Esophagus muscularis mucosa (tissue), 4 donors: ENCODE measurements at regions not wholly inside any gene's neighbourhood (a gene's known extent, or its start where the extent isn't known, plus 50 kb on each side); places are given as distances from the start of the nearest gene placed in this dataset.

Source experiments
- DNase-seq: peaks from one replicate; pipeline ENCODE4 v3.0.0-alpha.2; 2017; ENCODE audit errors: extremely low spot score
- H3K27ac ChIP-seq, 4 donors: fragments of 200-600 bp; sonication (generic); replicated peaks in 1 of 4; 1 replicate in 3 of 4; 2 replicates in 1 of 4; pipeline ENCODE4 v1.5.1; 2016 to 2019; ENCODE audit warnings: mild to moderate bottlenecking in 1 of 4
- H3K27me3 ChIP-seq, 4 donors: fragments of 200-600 bp; sonication (generic); one replicate each; pipeline versions ENCODE4 v1.5.1 to v1.6.0; 2016 to 2019
- H3K36me3 ChIP-seq, 4 donors: fragments of 200-600 bp; sonication (generic); one replicate each; pipeline ENCODE4 v1.5.1; 2016 to 2019
- H3K4me1 ChIP-seq, 4 donors: fragments of 200-600 bp; sonication (generic); one replicate each; pipeline ENCODE4 v1.5.1; 2016 to 2019
- H3K4me3 ChIP-seq, 4 donors: fragments of 200-600 bp; sonication (generic); 1 replicate in 2 of 4; 2 replicates in 2 of 4; pipeline ENCODE4 v1.5.1; 2016 to 2019; ENCODE audit warnings: mild to moderate bottlenecking in 4 of 4, moderate library complexity in 1 of 4
- H3K9me3 ChIP-seq, 4 donors: fragments of 200-600 bp; sonication (generic); 1 replicate in 3 of 4; 2 replicates in 1 of 4; pipeline ENCODE4 v1.5.1; 2016 to 2019
- EP300 ChIP-seq: sonication (generic); formaldehyde crosslinking; IDR thresholded peaks from one replicate; pipeline ENCODE4 v1.6.1; 2017; ENCODE audit warnings: antibody characterized with exemption
- POLR2A ChIP-seq: fragments of 450-650 bp; IDR thresholded peaks from one replicate; pipeline ENCODE4 v1.6.1; 2017; ENCODE audit warnings: antibody characterized with exemption, moderate library complexity, mild to moderate bottlenecking, low read depth
- POLR2AphosphoS5 ChIP-seq, 2 donors: sonication (generic); formaldehyde crosslinking; IDR thresholded peaks; one replicate each; pipeline ENCODE4 v1.6.1; 2017; ENCODE audit warnings: antibody characterized with exemption in 2 of 2
- WGBS: methylation state at CpG from one replicate; pipeline ENCODE4 v1.1.5; 2018; 5-methylcytosine and 5-hydroxymethylcytosine counted together
- intact Hi-C: fragments of 100-400 bp; cut with DNase I; formaldehyde crosslinking; loops from one replicate; pipeline ENCODE4 v1.15.1; 2023
- TF ChIP-seq, protein P1 (sequence below), 3 experiments: fragments of 200-600 bp in 2 of 3; fragments of 450-650 bp in 1 of 3; sonication (generic) in 2 of 3; IDR thresholded peaks; one replicate each; pipeline ENCODE4 v1.5.1; 2017 to 2019; ENCODE audit warnings: antibody characterized with exemption in 3 of 3, mild to moderate bottlenecking in 2 of 3, moderate library complexity in 1 of 3

GRCh38 chr2:146048141-146048540 lies 1528.2 kb upstream of the ZEB2 start:
- no peaks in the 10 kb centered on the region for H3K27me3 ChIP-seq
- no peaks in the 10 kb centered on the region for H3K36me3 ChIP-seq
- no peaks in the 10 kb centered on the region for H3K4me1 ChIP-seq
- no peak for DNase-seq
- intact Hi-C loops: no loop called here
- WGBS: 93% methylated on average over 1 of the region's 1 CpG
- H3K4me3 ChIP-seq: no peak overlapping the region
- no peaks in the 10 kb centered on the region for H3K9me3 ChIP-seq
- no peak overlapping the region for H3K27ac ChIP-seq
- TF ChIP-seq POLR2AphosphoS5 (IDR thresholded peaks at IDR 0.05) (no peak), EP300 (no peak), POLR2A (no peak)
- TF ChIP-seq, protein P1, sequence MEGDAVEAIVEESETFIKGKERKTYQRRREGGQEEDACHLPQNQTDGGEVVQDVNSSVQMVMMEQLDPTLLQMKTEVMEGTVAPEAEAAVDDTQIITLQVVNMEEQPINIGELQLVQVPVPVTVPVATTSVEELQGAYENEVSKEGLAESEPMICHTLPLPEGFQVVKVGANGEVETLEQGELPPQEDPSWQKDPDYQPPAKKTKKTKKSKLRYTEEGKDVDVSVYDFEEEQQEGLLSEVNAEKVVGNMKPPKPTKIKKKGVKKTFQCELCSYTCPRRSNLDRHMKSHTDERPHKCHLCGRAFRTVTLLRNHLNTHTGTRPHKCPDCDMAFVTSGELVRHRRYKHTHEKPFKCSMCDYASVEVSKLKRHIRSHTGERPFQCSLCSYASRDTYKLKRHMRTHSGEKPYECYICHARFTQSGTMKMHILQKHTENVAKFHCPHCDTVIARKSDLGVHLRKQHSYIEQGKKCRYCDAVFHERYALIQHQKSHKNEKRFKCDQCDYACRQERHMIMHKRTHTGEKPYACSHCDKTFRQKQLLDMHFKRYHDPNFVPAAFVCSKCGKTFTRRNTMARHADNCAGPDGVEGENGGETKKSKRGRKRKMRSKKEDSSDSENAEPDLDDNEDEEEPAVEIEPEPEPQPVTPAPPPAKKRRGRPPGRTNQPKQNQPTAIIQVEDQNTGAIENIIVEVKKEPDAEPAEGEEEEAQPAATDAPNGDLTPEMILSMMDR (IDR thresholded peaks at IDR 0.05): no peak

- 55% methylated on average over 8 of the region's 8 CpGs for WGBS
These were observed 1521.5 kb upstream of the ZEB2 start for GRCh38 chr2:146041274-146041910.

GRCh38 chr2:146040051-146040450 lies 1520.1 kb upstream of the ZEB2 start:
- intact Hi-C loops: no loop called here
- Histone ChIP-seq H3K27ac (no peak overlapping the region), H3K4me3 (no peak overlapping the region), H3K27me3 (no peaks in the 10 kb centered on the region), H3K36me3 (no peaks in the 10 kb centered on the region), H3K4me1 (no peaks in the 10 kb centered on the region), H3K9me3 (no peaks in the 10 kb centered on the region)
- TF ChIP-seq, protein P1 (IDR thresholded peaks at IDR 0.05): no peak
- no peak for TF ChIP-seq EP300
- no peak for TF ChIP-seq POLR2A
- no peak for TF ChIP-seq POLR2AphosphoS5 (IDR thresholded peaks at IDR 0.05)
- DNase-seq: no peak
- WGBS: 72% methylated on average over 3 of the region's 3 CpGs

More at GRCh38 chr2:146041274-146041910, 1521.5 kb upstream of the ZEB2 start:
- Histone ChIP-seq H3K27me3 (no peaks in the 10 kb centered on the region), H3K4me1 (no peaks in the 10 kb centered on the region), H3K36me3 (no peaks in the 10 kb centered on the region), H3K4me3 (no peak overlapping the region), H3K9me3 (no peaks in the 10 kb centered on the region), H3K27ac (no peak overlapping the region)
- DNase-seq: no peak
- TF ChIP-seq POLR2A (no peak), EP300 (no peak), POLR2AphosphoS5 (IDR thresholded peaks at IDR 0.05) (no peak)
- TF ChIP-seq, protein P1 (IDR thresholded peaks at IDR 0.05): no peak
- intact Hi-C loops: no loop called here

GRCh38 chr2:146038014-146038413 lies 1518.1 kb upstream of the ZEB2 start:
- Histone ChIP-seq H3K36me3 (no peaks in the 10 kb centered on the region), H3K4me1 (no peaks in the 10 kb centered on the region), H3K9me3 (no peaks in the 10 kb centered on the region), H3K27ac (no peak overlapping the region), H3K4me3 (no peak overlapping the region), H3K27me3 (no peaks in the 10 kb centered on the region)
- DNase-seq: no peak
- TF ChIP-seq, protein P1 (IDR thresholded peaks at IDR 0.05): no peak
- TF ChIP-seq POLR2A: no peak
- no peak for TF ChIP-seq POLR2AphosphoS5 (IDR thresholded peaks at IDR 0.05)
- TF ChIP-seq EP300: no peak
- intact Hi-C loops: no loop called here
- WGBS: 88% methylated on average over 1 of the region's 1 CpG

- DNase-seq: no peak
- 83% methylated on average over 7 of the region's 7 CpGs for WGBS
- Histone ChIP-seq H3K36me3 (no peaks in the 10 kb centered on the region), H3K4me3 (no peak overlapping the region), H3K27me3 (no peaks in the 10 kb centered on the region), H3K27ac (no peak overlapping the region), H3K9me3 (no peaks in the 10 kb centered on the region), H3K4me1 (no peaks in the 10 kb centered on the region)
- TF ChIP-seq, protein P1 (IDR thresholded peaks at IDR 0.05): no peak
- TF ChIP-seq POLR2AphosphoS5 (IDR thresholded peaks at IDR 0.05): no peak
- no peak for TF ChIP-seq EP300
- no peak for TF ChIP-seq POLR2A
- intact Hi-C loops: no loop called here
These were observed 1517.5 kb upstream of the ZEB2 start for GRCh38 chr2:146037334-146037870.
